ENCODE measurements at regions not wholly inside any gene's neighbourhood (a gene's known extent, or its start where the extent isn't known, plus 50 kb on each side); places are given as distances from the start of the nearest gene placed in this dataset.
"Not testable (repeated sequence)": the region's sequence is repeated elsewhere in the genome, so short reads cannot be mapped to it uniquely, and the experiment has no call there.

GRCh38 chr6:115554060-115554459 lies 506.6 kb downstream of the FRK start:
- DNase-seq (ENCODE audit: low read depth in 2 of 2), result no peak

GRCh38 chr6:115551527-115551926 lies 509.2 kb downstream of the FRK start:
- DNase-seq (ENCODE audit: low read depth in 2 of 2), result no peak

DNA sequence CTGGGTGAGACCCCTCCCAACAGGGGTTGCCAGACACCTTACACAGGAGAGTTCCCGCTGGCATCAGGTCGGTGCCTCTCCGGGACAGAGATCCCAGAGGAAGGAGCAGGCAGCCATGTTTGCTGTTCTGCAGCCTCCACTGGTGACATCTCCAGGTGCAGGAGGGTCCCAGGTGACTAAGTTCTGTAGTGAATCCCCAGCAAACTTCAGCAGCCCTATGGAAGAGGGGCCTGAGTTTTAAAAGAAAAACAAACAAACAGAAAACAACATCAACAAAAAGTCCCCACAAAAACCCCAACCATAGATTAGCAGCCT lies 515.1 kb downstream of the FRK start:
- DNase-seq (ENCODE audit: low read depth in 2 of 2), result no peak

DNA sequence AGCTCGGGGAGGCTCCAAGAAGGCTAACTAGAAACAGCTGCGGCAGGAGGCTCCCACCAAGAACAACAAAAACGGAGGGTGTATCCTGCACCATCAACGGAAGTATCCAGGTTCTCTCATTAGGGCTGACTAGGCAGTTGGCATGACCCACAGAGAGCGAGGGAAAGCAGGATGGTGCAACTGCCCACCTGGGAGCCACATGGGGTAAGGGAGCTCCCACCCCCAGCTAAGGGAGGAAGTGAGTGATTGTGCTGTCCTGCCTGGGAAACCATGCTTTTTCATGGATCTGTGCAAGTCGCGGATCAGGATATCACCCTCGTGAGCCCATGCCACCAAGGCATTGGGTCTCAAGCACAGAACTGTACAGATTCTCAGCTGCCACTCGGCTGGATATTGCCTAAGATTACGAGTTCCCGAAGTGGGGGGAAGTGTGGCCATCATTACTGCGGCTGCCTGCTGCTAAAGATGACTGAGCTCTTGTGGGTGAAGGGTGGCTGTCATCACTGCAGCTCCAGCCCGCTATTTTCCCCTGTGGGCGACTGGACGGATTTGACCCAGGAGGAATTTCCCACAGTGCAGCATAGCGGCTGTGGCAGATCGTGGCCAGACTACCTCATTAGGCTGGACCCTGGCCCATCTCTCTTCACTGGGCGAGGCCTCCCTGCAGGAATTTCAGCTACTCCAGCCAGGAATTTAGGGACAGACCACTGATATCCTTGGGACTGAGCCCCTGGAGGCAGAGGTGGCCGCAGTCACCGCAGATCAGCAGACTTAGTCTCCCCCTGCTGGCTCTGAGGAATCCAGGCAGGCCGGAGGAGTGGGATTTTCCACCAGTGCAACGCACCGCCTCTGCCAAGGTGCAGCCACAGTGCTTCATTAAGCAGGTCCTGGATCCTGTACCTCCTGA lies 515.7 kb downstream of the FRK start:
- no peak for DNase-seq (ENCODE audit: low read depth in 2 of 2)

GRCh38 chr6:115540077-115540869 lies 520.4 kb downstream of the FRK start:
- no peak for DNase-seq (ENCODE audit: low read depth in 2 of 2)

DNA sequence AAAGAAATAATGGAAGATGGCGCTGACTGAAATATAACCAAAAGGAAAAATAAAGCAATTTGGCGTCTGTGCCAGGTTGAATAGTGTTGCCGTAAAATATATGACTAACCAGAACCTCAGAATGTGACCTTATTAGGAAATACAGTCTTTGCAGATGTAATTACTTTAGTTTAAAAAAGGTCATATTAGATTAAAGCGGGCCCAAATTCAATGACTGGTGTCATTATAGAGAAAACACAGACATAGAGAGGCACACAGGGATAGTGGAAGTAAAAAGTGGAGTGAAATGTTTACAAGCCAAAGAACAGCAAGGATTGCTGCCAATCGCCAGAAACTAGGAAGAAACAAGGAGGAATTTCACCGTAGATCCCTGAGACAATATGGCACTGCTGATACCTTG lies 521.2 kb downstream of the FRK start:
- DNase-seq (ENCODE audit: low read depth in 2 of 2), result no peak

DNA sequence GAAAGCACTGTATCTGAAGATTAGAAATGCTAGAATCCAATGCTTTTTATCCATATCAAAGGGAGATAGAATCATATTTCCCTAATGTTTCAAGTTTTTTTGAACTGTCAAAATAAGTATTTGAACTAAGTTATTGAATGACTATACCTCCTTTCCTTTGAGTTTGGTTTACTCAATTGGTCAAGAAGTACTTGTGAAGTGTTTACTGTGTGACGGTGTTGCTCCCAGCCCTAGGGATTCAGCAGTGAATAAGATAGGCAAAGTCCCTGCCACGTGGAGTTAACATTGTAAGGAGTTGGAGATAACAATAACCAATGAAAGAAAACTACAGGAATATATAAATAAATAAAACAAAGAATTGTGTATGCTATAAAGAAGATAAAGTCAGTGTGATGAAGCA lies 535.9 kb downstream of the FRK start:
- no peak for DNase-seq (ENCODE audit: low read depth in 2 of 2)

- DNase-seq (ENCODE audit: low read depth in 2 of 2), result not testable (repeated sequence)
These were observed 538.9 kb downstream of the FRK start for GRCh38 chr6:115521747-115522146.

DNA sequence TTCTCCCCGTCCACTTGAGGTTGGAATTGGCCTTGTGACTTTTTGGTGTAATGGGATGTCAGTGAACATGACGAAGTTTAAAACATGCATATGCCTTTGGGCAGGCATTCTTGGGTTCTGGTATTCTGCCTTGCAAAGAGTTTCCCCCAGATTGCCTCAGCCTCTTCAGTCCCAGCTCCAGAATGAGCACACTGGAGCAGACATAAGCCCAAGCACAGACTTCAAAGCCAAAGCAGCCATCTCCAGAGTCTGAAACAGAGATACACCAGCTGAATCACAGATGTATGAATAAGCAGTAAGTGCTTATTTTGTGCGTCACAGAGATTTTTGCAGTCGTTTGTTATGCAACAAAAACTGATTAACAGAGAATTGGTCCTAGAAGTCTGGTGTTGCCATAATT lies 546.0 kb downstream of the FRK start:
- no peak for DNase-seq (ENCODE audit: low read depth in 2 of 2)

GRCh38 chr6:115512923-115513322 lies 547.8 kb downstream of the FRK start:
- DNase-seq (ENCODE audit: low read depth in 2 of 2), result no peak

- DNase-seq (ENCODE audit: low read depth in 2 of 2), result no peak
These were observed 548.9 kb downstream of the FRK start for GRCh38 chr6:115511771-115512170.

DNA sequence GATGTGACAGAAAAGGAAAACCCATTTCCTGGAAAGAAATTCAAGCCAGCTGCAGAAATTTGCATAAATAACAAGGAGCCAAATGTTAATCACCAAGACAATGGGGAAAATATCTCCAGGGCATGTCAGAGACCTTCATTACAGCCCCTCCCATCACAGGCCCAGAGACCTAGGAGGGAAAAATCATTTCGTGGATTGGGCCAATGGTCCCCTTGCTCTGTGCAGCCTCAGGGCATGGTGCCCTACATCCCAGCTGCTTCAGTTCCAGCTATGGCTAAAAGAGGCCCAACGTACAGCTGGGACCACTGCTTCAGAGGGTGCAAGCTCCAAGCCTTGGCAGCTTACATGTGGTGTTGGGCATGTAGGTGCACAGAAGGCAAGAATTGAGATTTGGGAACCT lies 558.3 kb downstream of the FRK start:
- not testable (repeated sequence) for DNase-seq (ENCODE audit: low read depth in 2 of 2)

GRCh38 chr6:115495184-115495583 lies 565.5 kb downstream of the FRK start:
- DNase-seq (ENCODE audit: low read depth in 2 of 2), result no peak

GRCh38 chr6:115487331-115487730 lies 573.4 kb downstream of the FRK start:
- no peak for DNase-seq (ENCODE audit: low read depth in 2 of 2)

- no peak for DNase-seq (ENCODE audit: low read depth in 2 of 2)
These were observed 575.3 kb downstream of the FRK start for GRCh38 chr6:115485400-115485799.

DNA sequence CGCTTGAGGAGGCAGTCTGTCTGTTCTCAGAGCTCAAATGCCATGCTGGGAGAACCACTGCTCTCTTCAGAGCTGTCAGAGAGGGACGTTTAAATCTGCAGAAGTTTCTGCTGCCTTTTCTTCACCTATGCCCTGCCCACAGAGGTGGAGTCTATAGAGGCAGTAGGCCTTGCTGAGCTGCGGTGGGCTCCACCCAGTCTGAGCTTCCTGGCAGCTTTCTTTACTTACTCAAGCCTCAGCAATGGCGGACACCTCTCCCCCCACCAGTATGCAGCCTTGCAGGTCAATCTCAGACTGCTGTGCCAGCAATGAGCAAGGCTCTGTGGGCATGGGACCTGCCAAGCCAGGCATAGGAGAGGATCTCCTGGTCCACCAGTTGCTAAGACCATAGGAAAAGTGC lies 580.1 kb downstream of the FRK start:
- DNase-seq (ENCODE audit: low read depth in 2 of 2), result not testable (repeated sequence)

DNA sequence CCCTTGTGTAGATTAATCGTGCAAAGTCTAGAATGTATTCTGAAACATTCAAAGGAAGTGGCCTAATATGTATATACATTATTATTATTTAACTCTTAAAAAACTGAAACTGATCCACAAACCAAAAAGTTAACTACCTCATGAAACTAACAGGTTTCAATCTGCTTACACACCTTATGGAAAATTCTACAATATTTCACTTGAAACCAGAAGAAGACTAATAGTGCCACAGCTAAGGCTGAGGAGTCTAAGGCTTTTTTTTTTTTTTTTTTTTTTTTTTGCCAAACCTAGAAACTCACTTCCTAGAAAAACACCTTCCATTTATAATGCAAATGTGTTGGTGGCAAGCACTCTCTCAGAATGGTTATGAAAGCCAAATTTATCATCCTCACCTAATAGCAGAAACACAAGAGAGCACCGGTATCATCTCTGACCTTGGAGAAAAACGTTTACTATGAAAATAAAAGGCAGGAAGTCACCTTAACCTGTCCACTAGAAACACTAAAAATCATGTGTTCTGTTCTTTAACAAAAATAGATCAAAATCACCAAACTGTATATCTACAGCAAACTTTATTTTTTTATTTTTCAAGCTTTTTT lies 586.1 kb downstream of the FRK start:
- no peak for DNase-seq (ENCODE audit: low read depth in 2 of 2)

GRCh38 chr6:115468272-115469005 lies 592.3 kb downstream of the FRK start:
- no peak for DNase-seq (ENCODE audit: low read depth in 2 of 2)

- DNase-seq (ENCODE audit: low read depth in 2 of 2), result no peak
These were observed 593.0 kb downstream of the FRK start for GRCh38 chr6:115467726-115468125.

- no peak for DNase-seq (ENCODE audit: low read depth in 2 of 2)
These were observed 599.8 kb downstream of the FRK start for GRCh38 chr6:115460913-115461312.

GRCh38 chr6:115456848-115457247 lies 603.8 kb downstream of the FRK start:
- DNase-seq (ENCODE audit: low read depth in 2 of 2), result no peak
